H9 (cell line): ENCODE measurements at regions not wholly inside any gene's neighbourhood (a gene's known extent, or its start where the extent isn't known, plus 50 kb on each side); places are given as distances from the start of the nearest gene placed in this dataset.

ENCODE experiments used
- DNase-seq: peaks from one replicate; pipeline ENCODE4 v3.0.0-alpha.2; 2017
- H2AFZ ChIP-seq: one replicate; pipeline ENCODE4 v1.6.1; 2013; ENCODE audit warnings: mild to moderate bottlenecking, low read length, control low read depth, moderate library complexity
- H2AK5ac ChIP-seq: 2 replicates; pipeline ENCODE4 v1.6.1; 2013; ENCODE audit warnings: low read length, control low read depth, mixed read lengths; ENCODE audit not compliant: insufficient read length
- H2BK120ac ChIP-seq: one replicate; pipeline ENCODE4 v1.6.1; 2013; ENCODE audit warnings: low read depth, mild to moderate bottlenecking, low read length, control low read depth, inconsistent platforms; ENCODE audit not compliant: poor library complexity, severe bottlenecking
- H2BK12ac ChIP-seq: 2 replicates; pipeline ENCODE4 v1.6.1; 2013; ENCODE audit warnings: low read length, control low read depth, mixed read lengths, low read depth; ENCODE audit not compliant: insufficient read length
- H2BK15ac ChIP-seq: 2 replicates; pipeline ENCODE4 v1.6.1; 2013; ENCODE audit warnings: low read depth, low read length, control low read depth
- H2BK20ac ChIP-seq: one replicate; pipeline ENCODE4 v1.6.1; 2013; ENCODE audit warnings: low read depth, mild to moderate bottlenecking, low read length, control low read depth, inconsistent platforms; ENCODE audit not compliant: poor library complexity, severe bottlenecking
- H2BK5ac ChIP-seq: 2 replicates; pipeline ENCODE4 v1.6.1; 2013; ENCODE audit warnings: low read length, control low read depth, mixed read lengths; ENCODE audit not compliant: insufficient read length
- H3K14ac ChIP-seq: 2 replicates; pipeline ENCODE4 v1.6.1; 2013; ENCODE audit warnings: low read length, control low read depth; ENCODE audit not compliant: insufficient read depth
- H3K18ac ChIP-seq: 2 replicates; pipeline ENCODE4 v1.6.1; 2013; ENCODE audit warnings: low read depth, mild to moderate bottlenecking, mixed read lengths, low read length, control low read depth; ENCODE audit not compliant: insufficient read length
- H3K23ac ChIP-seq: 2 replicates; pipeline ENCODE4 v1.6.1; 2013; ENCODE audit warnings: low read length, control low read depth, mixed read lengths, low read depth; ENCODE audit not compliant: insufficient read length
- H3K23me2 ChIP-seq: 2 replicates; pipeline ENCODE4 v1.6.1; 2013; ENCODE audit warnings: low read depth, mild to moderate bottlenecking, mixed read lengths, low read length, control low read depth; ENCODE audit not compliant: insufficient read length, poor library complexity, severe bottlenecking
- H3K27ac ChIP-seq: 2 replicates; pipeline ENCODE4 v1.5.1; 2013; ENCODE audit warnings: low read length, control low read depth, mixed read lengths, low read depth; ENCODE audit not compliant: insufficient read length
- H3K27me3 ChIP-seq: 2 replicates; pipeline ENCODE4 v1.6.1; 2013; ENCODE audit warnings: low read length, control low read depth, inconsistent platforms; ENCODE audit not compliant: insufficient read depth
- H3K4ac ChIP-seq: 2 replicates; pipeline ENCODE4 v1.6.1; 2013; ENCODE audit warnings: low read depth, mild to moderate bottlenecking, control low read depth, inconsistent platforms, low read length, moderate library complexity
- H3K4me1 ChIP-seq: 2 replicates; pipeline ENCODE4 v1.6.1; 2013; ENCODE audit warnings: low read length, control low read depth, inconsistent platforms; ENCODE audit not compliant: insufficient read depth
- H3K4me2 ChIP-seq: 2 replicates; pipeline ENCODE4 v1.6.1; 2013; ENCODE audit warnings: low read length, control low read depth, mixed read lengths; ENCODE audit not compliant: insufficient read length, insufficient read depth
- H3K56ac ChIP-seq: 2 replicates; pipeline ENCODE4 v1.6.1; 2013; ENCODE audit warnings: low read depth, mild to moderate bottlenecking, mixed read lengths, low read length, control low read depth; ENCODE audit not compliant: insufficient read length
- H3K79me1 ChIP-seq: 2 replicates; pipeline ENCODE4 v1.6.1; 2013; ENCODE audit warnings: low read depth, mild to moderate bottlenecking, moderate library complexity, low read length, control low read depth, inconsistent platforms; ENCODE audit not compliant: insufficient read depth, poor library complexity, severe bottlenecking
- H3K79me2 ChIP-seq: 2 replicates; pipeline ENCODE4 v1.6.1; 2013; ENCODE audit warnings: low read length, control low read depth, inconsistent platforms; ENCODE audit not compliant: insufficient read depth
- H3K9ac ChIP-seq: 2 replicates; pipeline ENCODE4 v1.6.1; 2013; ENCODE audit warnings: low read length, control low read depth, mixed read lengths; ENCODE audit not compliant: insufficient read length; ENCODE audit errors: extremely low read depth
- H3K9me3 ChIP-seq: one replicate; pipeline ENCODE4 v1.6.1; 2013; ENCODE audit warnings: low read depth, low read length, inconsistent platforms; ENCODE audit not compliant: control insufficient read depth
- H3T11ph ChIP-seq: one replicate; pipeline ENCODE4 v1.6.1; 2013; ENCODE audit warnings: mild to moderate bottlenecking, low read length, control low read depth, inconsistent platforms
- H4K20me1 ChIP-seq: one replicate; pipeline ENCODE4 v1.6.1; 2013; ENCODE audit not compliant: control insufficient read depth, insufficient read length, insufficient read depth
- H4K5ac ChIP-seq: 2 replicates; pipeline ENCODE4 v1.6.1; 2013; ENCODE audit warnings: low read depth, mild to moderate bottlenecking, mixed read lengths, low read length, control low read depth; ENCODE audit not compliant: insufficient read length
- H4K8ac ChIP-seq: replicated peaks from 2 replicates; pipeline ENCODE4 v1.6.1; 2013; ENCODE audit warnings: low read length, control low read depth, mixed read lengths, low read depth; ENCODE audit not compliant: insufficient read length
- H4K91ac ChIP-seq: 2 replicates; pipeline ENCODE4 v1.6.1; 2013; ENCODE audit warnings: low read depth, mild to moderate bottlenecking, moderate library complexity, mixed read lengths, low read length, control low read depth; ENCODE audit not compliant: insufficient read length
- H3K27ac Mint-ChIP-seq, 3 experiments: 2 replicates in 2 of 3; 3 replicates in 1 of 3; pipeline ENCODE4 v1.8.0; 2020 to 2021; ENCODE audit warnings: mixed read lengths in 3 of 3, mild to moderate bottlenecking in 1 of 3, moderate library complexity in 1 of 3
- H3K27me3 Mint-ChIP-seq: 2 replicates; pipeline ENCODE4 v1.8.0; 2021; ENCODE audit warnings: low read depth, mild to moderate bottlenecking, moderate library complexity, mixed read lengths
- H3K36me3 Mint-ChIP-seq, 3 experiments: 2 replicates in 2 of 3; 3 replicates in 1 of 3; pipeline ENCODE4 v1.8.0; 2020 to 2021; ENCODE audit warnings: low read depth in 3 of 3, mixed read lengths in 3 of 3; ENCODE audit not compliant: insufficient read depth in 1 of 3
- H3K4me1 Mint-ChIP-seq, 2 experiments: 2 replicates each; pipeline ENCODE4 v1.8.0; 2020; ENCODE audit warnings: mixed read lengths in 2 of 2
- H3K4me3 Mint-ChIP-seq, 2 experiments: 2 replicates in 1 of 2; 3 replicates in 1 of 2; pipeline ENCODE4 v1.8.0; 2020 to 2021; ENCODE audit warnings: mild to moderate bottlenecking in 2 of 2, mixed read lengths in 2 of 2, moderate library complexity in 1 of 2
- H3K9me3 Mint-ChIP-seq, 2 experiments: 2 replicates in 1 of 2; 3 replicates in 1 of 2; pipeline ENCODE4 v1.8.0; 2020; ENCODE audit warnings: mild to moderate bottlenecking in 2 of 2, mixed read lengths in 2 of 2, moderate library complexity in 1 of 2
- WGBS: extraction: QIAGEN DNeasy Blood & Tissue Kit; methylation state at CpG from one replicate; pipeline ENCODE4 v1.1.7; 2013; ENCODE audit warnings: missing lambda C conversion rate, low lambda C conversion rate, mixed read lengths; ENCODE audit not compliant: insufficient read length; ENCODE audit errors: extremely low coverage; 5-methylcytosine and 5-hydroxymethylcytosine counted together
- TF ChIP-seq, protein P1 (sequence below): fragments of 200-600 bp; sonication (generic); conservative IDR thresholded peaks from 3 replicates; pipeline ENCODE4 v1.8.0; 2021; ENCODE audit warnings: antibody characterized with exemption, mild to moderate bottlenecking

DNA sequence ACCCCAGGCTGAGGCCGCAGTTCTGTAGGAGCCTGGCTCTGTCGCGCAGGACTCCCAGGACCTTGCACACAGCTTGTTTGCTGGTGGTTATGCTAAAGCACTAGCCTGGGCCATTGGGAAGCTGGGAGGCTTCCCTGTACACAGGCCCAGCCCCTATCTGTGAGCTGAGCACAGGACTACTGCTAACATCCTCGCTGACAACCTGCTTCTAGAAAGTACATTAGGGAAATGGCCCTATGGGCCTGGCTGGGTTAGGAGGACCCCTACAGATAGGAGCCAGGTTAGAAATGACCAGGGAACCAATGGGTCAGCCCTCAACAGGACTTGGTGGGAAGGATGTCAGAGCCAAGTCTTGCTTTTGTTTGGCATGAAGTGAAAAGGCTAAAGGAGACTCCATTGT lies 219.4 kb upstream of the LNX1 start:
- no CpG with 5 or more reads among the region's 4 CpGs for WGBS
- no peak overlapping the region for H3K4me2 ChIP-seq
- H3K27me3 Mint-ChIP-seq, result peaks cover 2% of the 10 kb centered on the region
- no peak overlapping the region for H2BK5ac ChIP-seq
- H4K8ac ChIP-seq, result no peak overlapping the region
- no peak overlapping the region for H3K23ac ChIP-seq
- no peak overlapping the region for H3K56ac ChIP-seq
- no peak overlapping the region for H3K27ac Mint-ChIP-seq
- TF ChIP-seq, protein P1, sequence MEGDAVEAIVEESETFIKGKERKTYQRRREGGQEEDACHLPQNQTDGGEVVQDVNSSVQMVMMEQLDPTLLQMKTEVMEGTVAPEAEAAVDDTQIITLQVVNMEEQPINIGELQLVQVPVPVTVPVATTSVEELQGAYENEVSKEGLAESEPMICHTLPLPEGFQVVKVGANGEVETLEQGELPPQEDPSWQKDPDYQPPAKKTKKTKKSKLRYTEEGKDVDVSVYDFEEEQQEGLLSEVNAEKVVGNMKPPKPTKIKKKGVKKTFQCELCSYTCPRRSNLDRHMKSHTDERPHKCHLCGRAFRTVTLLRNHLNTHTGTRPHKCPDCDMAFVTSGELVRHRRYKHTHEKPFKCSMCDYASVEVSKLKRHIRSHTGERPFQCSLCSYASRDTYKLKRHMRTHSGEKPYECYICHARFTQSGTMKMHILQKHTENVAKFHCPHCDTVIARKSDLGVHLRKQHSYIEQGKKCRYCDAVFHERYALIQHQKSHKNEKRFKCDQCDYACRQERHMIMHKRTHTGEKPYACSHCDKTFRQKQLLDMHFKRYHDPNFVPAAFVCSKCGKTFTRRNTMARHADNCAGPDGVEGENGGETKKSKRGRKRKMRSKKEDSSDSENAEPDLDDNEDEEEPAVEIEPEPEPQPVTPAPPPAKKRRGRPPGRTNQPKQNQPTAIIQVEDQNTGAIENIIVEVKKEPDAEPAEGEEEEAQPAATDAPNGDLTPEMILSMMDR, result no peak
- H3K14ac ChIP-seq, result no peak overlapping the region
- H2BK20ac ChIP-seq, result no peak overlapping the region
- no peaks in the 10 kb centered on the region for H3K79me1 ChIP-seq
- H3K4ac ChIP-seq, result no peak overlapping the region
- H3K36me3 Mint-ChIP-seq, result no peaks in the 10 kb centered on the region; a peak in 1 of 7 replicates
- no peak overlapping the region for H2BK15ac ChIP-seq
- no peak overlapping the region for H4K5ac ChIP-seq
- no peak overlapping the region for H2BK12ac ChIP-seq
- no peak overlapping the region for H3K18ac ChIP-seq
- no peak overlapping the region for H2AK5ac ChIP-seq
- no peak overlapping the region for H2AFZ ChIP-seq
- H3T11ph ChIP-seq, result no peak overlapping the region
- H3K9me3 Mint-ChIP-seq, result no peaks in the 10 kb centered on the region
- H3K23me2 ChIP-seq, result no peaks in the 10 kb centered on the region
- no peaks in the 10 kb centered on the region for H3K9me3 ChIP-seq
- H3K27me3 ChIP-seq, result no peaks in the 10 kb centered on the region
- no peak overlapping the region for H3K4me3 Mint-ChIP-seq
- H3K27ac ChIP-seq, result no peak overlapping the region
- H4K91ac ChIP-seq, result no peak overlapping the region
- no peak overlapping the region for H2BK120ac ChIP-seq
- no peaks in the 10 kb centered on the region for H3K4me1 Mint-ChIP-seq
- no peak for DNase-seq
- no peaks in the 10 kb centered on the region for H3K79me2 ChIP-seq
- no peak overlapping the region for H3K9ac ChIP-seq
- H3K4me1 ChIP-seq, result no peaks in the 10 kb centered on the region
- H4K20me1 ChIP-seq, result no peaks in the 10 kb centered on the region
